ENCODE measurements at regions not wholly inside any gene's neighbourhood (a gene's known extent, or its start where the extent isn't known, plus 50 kb on each side); places are given as distances from the start of the nearest gene placed in this dataset.

DNA sequence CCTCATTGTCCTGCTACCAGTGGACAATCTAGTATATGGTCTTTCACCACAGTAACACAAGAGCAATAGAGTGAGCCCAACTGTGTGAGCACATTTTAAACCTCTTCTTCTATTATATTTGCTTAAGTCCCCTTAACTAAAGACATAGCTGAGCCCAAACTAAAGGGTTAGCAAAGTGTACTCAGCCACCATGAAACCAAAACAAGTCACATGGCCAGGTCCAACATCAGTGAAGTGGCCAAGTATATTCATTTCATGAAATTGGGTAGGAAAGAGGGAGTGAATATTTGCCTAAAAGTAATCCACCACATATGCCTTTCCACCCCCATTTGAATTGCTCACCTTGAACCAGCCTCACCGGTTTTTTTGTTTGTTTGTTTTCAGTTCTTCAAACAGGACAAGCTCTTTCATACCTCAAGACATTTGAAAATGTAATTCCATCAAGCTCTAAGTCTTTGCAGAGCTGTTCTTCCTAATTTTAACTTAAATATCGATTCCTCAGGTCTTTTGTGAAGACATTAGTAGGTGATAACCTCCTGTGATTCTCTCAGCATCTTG is 327.0 kb upstream of the SEMA6D start:
- DNase-seq (ENCODE audit: insufficient read length, low spot score): no peak
- FAIRE-seq: no peak
- TF ChIP-seq, protein P1, sequence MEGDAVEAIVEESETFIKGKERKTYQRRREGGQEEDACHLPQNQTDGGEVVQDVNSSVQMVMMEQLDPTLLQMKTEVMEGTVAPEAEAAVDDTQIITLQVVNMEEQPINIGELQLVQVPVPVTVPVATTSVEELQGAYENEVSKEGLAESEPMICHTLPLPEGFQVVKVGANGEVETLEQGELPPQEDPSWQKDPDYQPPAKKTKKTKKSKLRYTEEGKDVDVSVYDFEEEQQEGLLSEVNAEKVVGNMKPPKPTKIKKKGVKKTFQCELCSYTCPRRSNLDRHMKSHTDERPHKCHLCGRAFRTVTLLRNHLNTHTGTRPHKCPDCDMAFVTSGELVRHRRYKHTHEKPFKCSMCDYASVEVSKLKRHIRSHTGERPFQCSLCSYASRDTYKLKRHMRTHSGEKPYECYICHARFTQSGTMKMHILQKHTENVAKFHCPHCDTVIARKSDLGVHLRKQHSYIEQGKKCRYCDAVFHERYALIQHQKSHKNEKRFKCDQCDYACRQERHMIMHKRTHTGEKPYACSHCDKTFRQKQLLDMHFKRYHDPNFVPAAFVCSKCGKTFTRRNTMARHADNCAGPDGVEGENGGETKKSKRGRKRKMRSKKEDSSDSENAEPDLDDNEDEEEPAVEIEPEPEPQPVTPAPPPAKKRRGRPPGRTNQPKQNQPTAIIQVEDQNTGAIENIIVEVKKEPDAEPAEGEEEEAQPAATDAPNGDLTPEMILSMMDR (IDR thresholded peaks at IDR 0.05; ENCODE audit: insufficient read depth, missing control alignments): no peak

DNA sequence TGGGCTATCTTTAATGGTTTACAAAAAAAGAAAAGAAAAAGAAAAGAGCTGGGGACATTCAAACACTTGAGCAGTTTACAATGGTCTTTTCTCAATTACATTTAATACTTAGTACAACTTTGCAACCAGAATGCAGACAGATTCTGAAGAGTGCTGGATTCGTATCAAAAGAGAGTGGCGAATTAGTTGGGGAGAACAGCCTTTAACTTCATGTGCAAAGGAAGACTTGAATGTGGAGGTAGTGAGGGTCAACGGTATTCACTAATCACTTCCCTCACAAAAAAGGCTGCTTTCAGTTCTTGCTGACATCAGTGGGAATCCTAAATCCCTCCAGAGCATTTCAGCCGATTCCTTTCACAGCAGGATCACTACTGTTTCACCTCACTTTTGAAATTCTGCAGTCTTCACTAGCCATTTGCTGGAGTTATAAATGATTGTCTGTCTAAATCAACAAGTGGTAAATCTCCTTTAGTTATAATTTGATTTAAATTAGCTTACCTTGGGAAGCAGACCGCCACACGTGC is 323.0 kb upstream of the SEMA6D start:
- TF ChIP-seq, protein P1 (IDR thresholded peaks at IDR 0.05; ENCODE audit: insufficient read depth, missing control alignments): no peak
- FAIRE-seq (no peak), DNase-seq (ENCODE audit: insufficient read length, low spot score) (no peak)

DNA sequence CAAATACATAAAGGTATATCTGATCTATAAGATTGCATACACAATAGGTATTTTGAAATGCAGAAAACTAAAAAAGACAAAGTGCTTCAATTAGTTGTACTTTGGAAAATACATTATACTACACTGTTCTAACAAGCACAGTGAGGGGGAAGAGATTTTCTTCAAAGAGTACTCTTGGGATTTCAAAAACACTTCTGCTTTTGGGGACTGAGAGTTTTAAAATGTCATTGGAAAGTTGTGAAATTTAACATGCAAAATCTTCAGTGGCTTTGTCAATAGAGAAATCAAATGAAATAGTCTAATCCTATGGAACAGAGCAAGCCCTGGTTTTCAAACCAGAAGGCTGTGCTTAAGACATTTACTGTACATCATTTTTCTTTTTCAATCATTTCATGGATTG is 322.2 kb upstream of the SEMA6D start:
- TF ChIP-seq, protein P1 (IDR thresholded peaks at IDR 0.05; ENCODE audit: insufficient read depth, missing control alignments): no peak
- FAIRE-seq (no peak), DNase-seq (ENCODE audit: insufficient read length, low spot score) (no peak)

DNA sequence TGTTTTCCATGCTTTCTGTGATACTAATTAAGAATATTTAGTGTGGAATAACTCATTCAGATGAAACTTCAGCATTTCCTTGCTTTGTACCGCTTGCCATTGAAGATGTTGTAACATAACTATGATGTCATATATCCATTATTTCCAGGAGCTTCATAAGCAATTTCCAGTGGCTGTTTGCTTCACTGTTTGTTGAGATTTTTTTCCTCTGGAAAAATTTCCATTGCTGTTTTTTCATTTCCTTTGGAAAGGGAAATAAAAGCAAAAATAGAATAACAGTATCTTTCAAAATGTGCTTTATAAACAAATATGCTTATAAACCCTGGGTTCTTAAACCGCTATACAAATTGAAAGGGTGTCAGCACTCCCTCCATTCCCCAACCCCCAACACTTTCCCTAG is 319.6 kb upstream of the SEMA6D start:
- no peak for DNase-seq (ENCODE audit: insufficient read length, low spot score)
- FAIRE-seq: no peak
- TF ChIP-seq, protein P1 (IDR thresholded peaks at IDR 0.05; ENCODE audit: insufficient read depth, missing control alignments): no peak

DNA sequence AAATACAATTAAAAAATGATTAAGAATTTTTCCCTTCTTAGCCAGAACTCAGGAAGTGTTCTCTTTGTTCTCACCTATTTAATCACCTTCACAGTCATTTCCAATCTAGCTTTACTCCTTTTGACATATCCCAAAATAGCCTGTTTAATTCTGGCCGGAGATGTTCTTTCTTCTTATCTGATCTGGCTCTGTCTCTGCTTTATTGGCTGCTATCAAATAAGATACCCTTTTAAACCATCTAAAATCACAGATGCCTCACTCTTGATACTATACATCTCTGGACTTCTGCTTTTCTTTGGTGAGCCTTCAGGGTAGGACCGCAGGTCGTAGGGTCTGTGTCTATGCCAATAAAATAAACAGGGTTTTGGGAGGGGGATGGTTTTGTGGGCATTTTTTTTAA is 319.2 kb upstream of the SEMA6D start:
- FAIRE-seq (peak; percentile 68), DNase-seq (ENCODE audit: insufficient read length, low spot score) (no peak)
- TF ChIP-seq, protein P1 (IDR thresholded peaks at IDR 0.05; ENCODE audit: insufficient read depth, missing control alignments): no peak

DNA sequence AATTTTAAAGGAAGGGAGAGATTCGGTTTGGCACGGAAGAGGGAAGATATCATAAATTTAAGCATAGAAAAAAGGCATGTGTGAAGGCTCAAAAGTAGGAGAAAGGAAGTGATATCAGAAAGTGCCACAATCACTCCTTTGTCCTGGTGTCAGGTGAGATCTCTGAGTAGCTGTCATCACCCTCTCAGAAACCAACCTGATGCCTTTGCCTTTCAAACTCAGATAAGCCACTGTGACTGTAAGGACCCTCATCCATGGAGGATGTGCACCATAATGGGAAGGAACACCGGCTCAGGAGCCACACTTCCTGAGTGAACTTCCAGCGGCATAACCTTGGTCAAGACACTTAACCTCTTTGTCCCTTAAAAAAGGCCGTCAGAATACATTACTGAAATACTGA is 318.7 kb upstream of the SEMA6D start:
- FAIRE-seq: no peak

DNA sequence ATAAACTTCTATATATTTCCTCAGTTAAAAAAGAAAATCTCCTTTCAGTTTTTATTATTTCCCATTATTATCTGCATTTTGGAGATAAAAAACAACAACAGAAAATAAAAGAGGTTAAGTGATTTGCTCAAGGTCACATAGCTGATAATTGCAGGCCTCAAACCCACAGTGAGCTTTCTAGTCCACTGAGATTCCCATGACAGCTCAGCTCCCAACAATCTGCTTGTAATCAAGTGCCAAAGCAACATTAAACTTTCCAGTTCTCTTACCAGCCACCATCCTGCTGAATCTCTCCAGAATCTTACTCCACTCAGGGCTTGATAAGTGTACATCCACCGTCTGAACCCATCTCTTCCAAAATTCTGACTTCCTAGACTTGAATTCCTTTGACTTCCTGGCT is 318.2 kb upstream of the SEMA6D start:
- TF ChIP-seq, protein P1 (IDR thresholded peaks at IDR 0.05; ENCODE audit: insufficient read depth, missing control alignments): no peak
- no peak for DNase-seq (ENCODE audit: insufficient read length, low spot score)
- FAIRE-seq: no peak

More for the DNA sequence above, 318.7 kb upstream of the SEMA6D start:
- TF ChIP-seq, protein P1 (IDR thresholded peaks at IDR 0.05; ENCODE audit: insufficient read depth, missing control alignments): no peak
- DNase-seq (ENCODE audit: insufficient read length, low spot score): no peak

Data from D721Med (cell line).